ENCODE measurements at regions not wholly inside any gene's neighbourhood (a gene's known extent, or its start where the extent isn't known, plus 50 kb on each side); places are given as distances from the start of the nearest gene placed in this dataset.

- TF ChIP-seq CTCF (IDR thresholded peaks at IDR 0.05; ENCODE audit: extremely low read depth in 1 of 2, insufficient read depth in 1 of 2, low read depth in 1 of 2, low read length in 2 of 2), result no peak
- TF ChIP-seq EZH2 (IDR thresholded peaks at IDR 0.05; ENCODE audit: borderline replicate concordance, low read depth, low read length, severe bottlenecking), result no peak
- TF ChIP-seq MAX (IDR thresholded peaks at IDR 0.05; ENCODE audit: insufficient read depth, insufficient read length), result no peak
These were observed 56.6 kb upstream of the EPCAM start for GRCh38 chr2:47312491-47312850.
